ELR (cell line): ENCODE measurements at regions not wholly inside any gene's neighbourhood (a gene's known extent, or its start where the extent isn't known, plus 50 kb on each side); places are given as distances from the start of the nearest gene placed in this dataset.
"Not testable (repeated sequence)": the region's sequence is repeated elsewhere in the genome, so short reads cannot be mapped to it uniquely, and the experiment has no call there.

ENCODE experiments used
- DNase-seq: peaks from one replicate; pipeline ENCODE4 v3.0.0-alpha.2; 2015; ENCODE audit warnings: low read depth

DNA sequence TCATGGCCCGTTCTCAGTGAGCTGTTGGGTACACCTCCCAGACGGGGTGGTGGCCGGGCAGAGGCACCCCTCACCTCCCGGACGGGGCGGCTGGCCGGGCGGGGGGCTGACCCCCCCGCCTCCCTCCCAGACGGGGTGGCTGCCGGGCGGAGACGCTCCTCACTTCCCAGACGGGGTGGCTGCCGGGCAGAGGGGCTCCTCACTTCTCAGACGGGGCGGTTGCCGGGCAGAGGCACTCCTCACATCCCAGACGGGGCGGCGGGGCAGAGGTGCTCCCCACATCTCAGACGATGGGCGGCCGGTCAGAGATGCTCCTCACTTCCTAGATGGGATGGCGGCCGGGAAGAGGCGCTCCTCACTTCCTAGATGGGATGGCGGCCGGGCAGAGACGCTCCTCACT, 129.7 kb upstream of the DAAM1 start:
- not testable (repeated sequence) for DNase-seq

DNA sequence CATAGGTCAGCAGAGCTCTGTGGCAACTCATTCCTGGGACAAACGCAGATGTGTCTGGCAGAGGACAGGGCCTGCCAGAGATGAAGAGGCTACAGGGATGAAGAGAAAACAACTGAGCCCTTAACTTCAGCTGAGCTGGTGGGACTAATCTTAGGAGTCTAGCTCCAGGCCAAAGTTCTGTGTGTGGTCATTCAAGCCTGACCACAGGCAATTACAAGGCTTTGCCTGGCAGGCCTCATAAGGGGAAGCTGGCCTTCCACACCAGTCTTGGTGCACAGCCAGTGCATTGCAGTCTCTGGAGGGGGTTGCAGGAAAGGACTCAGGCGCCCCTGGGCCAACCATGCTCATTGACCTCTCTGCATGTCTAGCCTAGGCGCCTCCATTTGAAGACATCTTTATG, 127.6 kb upstream of the DAAM1 start:
- DNase-seq, result no peak

GRCh38 chr14:59061292-59061691, 127.2 kb upstream of the DAAM1 start:
- no peak for DNase-seq

DNA sequence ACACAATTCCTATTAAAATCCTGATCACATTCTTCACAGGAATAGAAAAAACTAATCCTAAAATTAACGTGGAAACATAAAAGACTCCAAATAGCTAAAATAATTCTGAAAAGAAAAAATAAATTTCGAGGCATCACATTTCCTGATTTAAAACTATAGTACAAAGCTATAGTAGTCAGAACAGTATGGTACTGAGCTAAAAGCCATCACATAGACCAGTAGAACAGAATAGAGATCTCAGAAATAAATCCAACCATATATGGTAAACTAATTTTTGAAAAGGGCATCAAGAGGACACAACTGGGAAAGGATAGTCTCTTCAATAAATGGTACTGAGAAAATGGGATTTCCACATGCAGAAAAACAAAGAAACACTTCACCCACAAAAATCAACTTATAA, 125.2 kb upstream of the DAAM1 start:
- DNase-seq, result no peak

DNA sequence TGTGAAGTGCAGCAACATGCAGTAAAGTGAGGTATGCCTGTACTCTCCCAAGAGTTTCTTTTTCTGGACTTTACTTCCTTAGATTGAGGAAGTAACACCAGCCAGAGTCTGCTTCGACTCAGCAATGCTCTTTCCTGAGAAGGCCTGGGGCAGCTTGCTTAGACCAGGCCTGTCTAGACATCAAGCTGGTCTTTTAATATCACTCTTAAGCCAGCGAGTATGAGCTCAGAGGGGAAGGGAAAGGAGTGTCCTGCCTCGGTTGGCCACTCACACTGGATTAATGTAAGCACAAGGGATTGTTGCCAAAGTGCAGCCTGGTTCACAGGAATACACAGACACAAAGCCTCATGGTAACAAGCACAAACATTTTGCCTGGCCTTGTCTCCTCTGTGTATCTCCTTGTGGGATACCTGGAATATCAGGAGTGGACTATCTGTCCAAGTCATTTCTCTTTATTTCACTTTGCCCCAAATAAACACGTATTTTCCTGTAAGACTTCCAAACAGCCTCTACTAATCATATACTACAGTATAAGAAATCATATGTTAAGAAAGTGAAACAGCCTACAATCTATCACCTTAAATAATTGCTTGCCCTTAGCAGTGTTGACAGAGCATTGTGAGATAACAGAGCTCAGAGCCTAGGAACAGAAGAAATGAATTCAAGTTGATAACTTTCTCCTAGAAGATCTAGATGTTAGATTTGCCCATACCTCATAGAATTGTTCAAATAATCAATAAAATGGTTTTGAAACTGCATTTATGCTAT, 121.2 kb upstream of the DAAM1 start:
- no peak for DNase-seq

GRCh38 chr14:59069163-59069854, 119.2 kb upstream of the DAAM1 start:
- DNase-seq, result no peak

- DNase-seq, result no peak
These were observed 113.0 kb upstream of the DAAM1 start for GRCh38 chr14:59075506-59075905.

DNA sequence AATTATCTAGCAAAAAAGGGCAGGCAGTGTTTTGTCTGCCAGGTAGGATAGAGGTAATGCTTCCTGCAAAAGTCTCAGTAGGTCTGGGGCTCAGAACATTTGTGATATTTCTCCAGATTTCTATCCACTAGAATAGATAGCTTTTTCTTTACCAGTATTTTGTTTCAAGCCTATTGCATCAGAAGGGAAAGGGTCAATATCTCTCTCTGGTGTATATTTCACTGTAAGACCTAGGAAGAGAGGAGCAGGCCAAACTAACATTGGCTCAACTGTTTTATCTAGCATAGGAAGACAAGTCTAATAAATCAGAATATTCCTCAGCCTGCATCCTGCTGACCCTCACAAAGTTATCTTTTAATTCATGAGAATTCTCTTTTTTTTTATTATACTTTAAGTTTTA, 106.7 kb upstream of the DAAM1 start:
- no peak for DNase-seq

DNA sequence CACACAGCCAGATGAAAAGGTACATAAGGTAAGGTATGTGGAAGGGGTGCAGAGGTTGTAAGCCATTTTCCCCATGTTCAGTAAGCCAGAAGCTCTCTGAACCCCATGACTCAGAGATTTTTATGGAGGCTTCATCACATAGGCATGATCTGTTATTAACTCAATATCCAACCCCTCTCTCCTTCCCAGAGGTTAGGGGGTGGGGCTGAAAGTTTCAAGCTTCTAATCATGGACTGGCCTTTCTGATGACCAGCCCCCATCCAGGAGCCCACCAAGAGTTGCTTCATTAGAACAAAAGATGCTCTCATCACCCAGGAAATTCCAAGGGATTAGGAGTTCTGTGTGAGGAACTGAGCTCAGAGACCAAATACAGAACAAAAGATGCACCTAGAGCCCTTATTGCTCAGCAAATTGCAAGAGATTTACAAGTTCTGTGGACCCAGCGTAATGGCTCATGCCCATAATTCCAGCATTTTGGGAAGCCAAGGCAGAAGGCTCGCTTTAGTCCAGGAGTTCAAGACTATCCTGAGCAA, 103.2 kb upstream of the DAAM1 start:
- DNase-seq, result peak; percentile 12

DNA sequence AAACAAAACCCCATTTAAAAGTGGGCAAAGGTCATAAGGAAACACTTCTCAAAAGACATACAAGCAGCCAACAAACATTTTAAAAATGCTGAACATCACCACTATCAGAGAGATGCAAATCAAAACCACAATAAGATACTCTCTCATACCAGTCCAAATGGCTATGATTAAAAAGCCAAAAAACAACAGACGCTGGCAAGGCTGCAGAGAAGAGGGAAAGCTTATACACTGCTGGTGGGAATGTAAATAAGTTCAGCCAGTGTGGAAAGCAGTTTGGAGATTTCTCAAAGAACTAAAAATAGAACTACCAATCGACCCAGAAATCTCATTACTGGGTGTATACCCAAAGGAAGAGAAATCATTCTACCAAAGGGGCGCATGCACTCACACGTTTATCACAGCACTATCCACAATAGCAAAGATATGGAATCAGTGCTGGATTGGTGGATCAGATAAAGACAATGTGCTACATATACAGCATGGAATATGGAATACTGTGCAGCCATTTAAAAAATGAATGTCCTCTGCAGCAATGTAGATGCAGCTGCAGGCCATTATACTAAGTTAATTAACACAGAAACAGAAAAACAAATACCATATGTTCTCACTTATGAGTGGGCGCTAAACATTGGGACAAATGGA, 102.1 kb upstream of the DAAM1 start:
- no peak for DNase-seq

- no peak for DNase-seq
These were observed 101.2 kb upstream of the DAAM1 start for GRCh38 chr14:59087240-59087639.

GRCh38 chr14:59087711-59088110, 100.8 kb upstream of the DAAM1 start:
- no peak for DNase-seq

- DNase-seq, result no peak
These were observed 97.9 kb upstream of the DAAM1 start for GRCh38 chr14:59090572-59090971.

GRCh38 chr14:59091404-59091803, 97.1 kb upstream of the DAAM1 start:
- DNase-seq, result no peak

DNA sequence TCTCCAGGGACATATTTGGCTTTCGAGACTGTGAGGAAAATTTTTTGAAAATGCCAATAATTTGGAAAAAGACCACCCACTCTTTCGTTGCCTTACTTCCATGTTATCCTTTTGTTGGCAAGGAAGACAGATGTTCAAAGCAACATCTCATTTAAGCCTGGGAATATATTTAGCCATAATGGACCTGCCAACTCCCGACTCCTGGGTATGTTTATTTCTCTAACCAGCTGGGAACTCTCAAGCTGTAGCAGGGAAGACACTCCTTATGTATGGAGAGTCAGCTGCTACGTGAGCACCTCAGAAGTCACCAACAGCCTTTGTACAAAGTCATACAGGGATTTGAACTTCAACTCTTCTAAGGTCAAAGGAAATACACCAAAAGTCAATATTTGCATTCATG, 96.5 kb upstream of the DAAM1 start:
- DNase-seq, result no peak

DNA sequence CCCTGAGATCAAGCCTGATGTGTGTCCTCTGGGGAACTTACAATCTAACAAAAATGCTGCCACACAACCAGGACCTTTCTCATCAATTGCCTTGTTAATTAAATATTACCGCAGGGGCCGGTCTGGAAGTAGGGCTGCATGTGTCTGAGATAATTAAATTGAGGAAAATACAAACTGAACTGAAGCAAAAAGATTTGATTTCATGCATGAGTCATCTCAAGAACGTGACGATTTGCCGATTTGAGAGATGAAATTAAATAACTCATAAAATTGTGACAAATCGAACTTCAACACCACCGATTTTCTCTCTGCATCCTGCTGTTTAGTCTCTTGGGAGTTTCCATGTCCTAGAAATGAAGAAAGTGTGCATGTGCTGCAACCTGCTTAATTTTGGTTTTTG, 94.6 kb upstream of the DAAM1 start:
- DNase-seq, result no peak

DNA sequence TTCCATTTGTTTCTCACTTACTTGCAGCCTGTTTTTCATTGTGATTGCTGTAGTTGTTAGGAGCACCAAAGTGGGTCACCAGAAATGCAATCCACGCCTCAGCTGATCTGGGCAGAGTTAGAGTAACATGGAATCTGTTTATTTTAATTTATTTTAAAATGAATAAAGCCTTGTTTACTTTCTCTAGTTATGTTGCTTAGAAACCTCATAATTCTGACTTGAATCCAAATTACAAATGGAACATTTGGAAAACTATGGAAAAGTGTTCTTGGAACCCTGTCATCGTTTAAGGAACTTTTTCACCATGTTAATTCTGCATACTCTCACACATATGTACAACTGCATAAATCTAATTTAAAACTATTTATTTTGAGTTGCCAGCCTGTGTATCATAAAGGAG, 92.2 kb upstream of the DAAM1 start:
- no peak for DNase-seq

DNA sequence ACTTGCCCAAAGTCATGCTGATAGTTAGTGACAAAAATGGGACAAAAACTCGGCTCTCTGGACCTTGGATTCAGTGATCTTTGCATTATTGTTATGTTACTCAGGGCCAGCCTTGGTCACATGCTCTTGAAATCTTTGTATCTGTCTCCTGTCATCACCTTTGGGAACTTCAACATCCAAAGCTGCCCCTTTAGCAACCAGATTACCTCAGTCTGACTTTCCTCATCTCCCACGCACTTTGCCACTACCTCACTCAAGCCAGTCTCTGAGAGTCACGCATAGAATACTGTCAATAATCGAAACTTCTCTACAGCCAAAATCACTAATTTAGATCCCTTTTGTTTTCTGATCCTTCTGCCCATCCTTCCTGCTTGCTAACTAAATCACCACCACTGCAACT, 90.8 kb upstream of the DAAM1 start:
- DNase-seq, result peak; percentile 42

DNA sequence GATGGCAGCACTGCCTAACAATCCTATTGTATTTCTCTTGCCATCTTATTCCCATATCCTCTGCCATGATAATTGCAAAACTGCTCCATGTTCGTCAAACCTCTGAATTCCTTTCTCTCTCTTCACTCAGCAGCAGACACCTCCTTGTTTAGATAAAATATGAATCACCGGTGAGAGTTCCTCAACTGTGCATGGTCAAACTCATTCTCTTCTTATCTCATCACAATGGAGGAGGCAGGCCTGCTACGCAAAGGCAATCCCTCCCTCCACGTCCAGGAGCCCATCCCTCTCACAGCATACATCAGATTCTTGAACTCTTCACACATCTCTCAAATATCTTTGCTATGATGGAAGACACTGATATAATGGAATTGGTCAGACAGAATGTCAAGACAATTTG, 90.1 kb upstream of the DAAM1 start:
- peak; percentile 97 for DNase-seq

GRCh38 chr14:59100205-59100604, 88.3 kb upstream of the DAAM1 start:
- DNase-seq, result no peak

DNA sequence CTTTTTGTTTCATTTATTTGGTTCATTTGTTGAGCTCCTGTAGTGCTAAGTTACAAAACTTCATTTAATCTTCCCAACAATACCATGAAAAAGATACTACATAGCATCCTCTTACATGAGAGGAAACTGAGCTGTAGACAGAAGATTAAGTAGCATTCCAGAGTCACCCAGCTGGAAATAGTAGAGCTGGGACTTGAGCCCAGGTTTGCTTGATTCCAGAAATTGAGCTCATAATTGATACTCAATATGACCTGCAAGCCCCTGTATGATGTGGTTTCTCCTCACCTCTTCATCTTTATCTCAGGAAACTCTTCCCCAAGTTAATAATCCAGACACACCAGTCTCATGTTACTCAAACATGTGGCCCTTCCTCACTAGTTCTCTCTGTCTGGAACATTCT, 87.0 kb upstream of the DAAM1 start:
- DNase-seq, result no peak

GRCh38 chr14:59103396-59103795, 85.1 kb upstream of the DAAM1 start:
- peak; percentile 61 for DNase-seq

DNA sequence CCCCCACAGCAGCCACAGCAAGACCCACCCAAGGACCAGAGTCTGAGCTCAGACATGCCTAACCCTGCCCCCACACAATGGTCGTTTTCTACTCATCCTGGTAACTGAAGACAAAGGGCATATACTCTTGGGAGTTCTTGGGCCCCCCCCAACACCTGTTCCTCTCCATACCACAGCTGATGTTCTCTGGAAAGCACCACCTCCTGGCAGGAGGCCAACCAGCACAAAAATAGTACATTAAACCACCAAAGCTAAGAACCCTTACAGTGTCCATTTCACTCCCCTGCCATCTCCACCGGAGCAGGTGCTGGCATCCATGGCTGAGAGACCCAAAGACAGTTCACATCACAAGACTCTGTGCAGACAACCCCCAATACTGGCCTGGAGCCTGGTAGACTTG, 80.6 kb upstream of the DAAM1 start:
- DNase-seq, result no peak
